GM21423 (cell line): ENCODE measurements at regions not wholly inside any gene's neighbourhood (a gene's known extent, or its start where the extent isn't known, plus 50 kb on each side); places are given as distances from the start of the nearest gene placed in this dataset.
"Not testable (repeated sequence)": the region's sequence is repeated elsewhere in the genome, so short reads cannot be mapped to it uniquely, and the experiment has no call there.

ENCODE experiments used
- ATAC-seq: cut with Tn5 transposase; IDR thresholded peaks from one replicate; pipeline ENCODE4 v1.9.1; 2021; ENCODE audit warnings: mild to moderate bottlenecking, moderate library complexity; ENCODE audit not compliant: unreplicated experiment

DNA sequence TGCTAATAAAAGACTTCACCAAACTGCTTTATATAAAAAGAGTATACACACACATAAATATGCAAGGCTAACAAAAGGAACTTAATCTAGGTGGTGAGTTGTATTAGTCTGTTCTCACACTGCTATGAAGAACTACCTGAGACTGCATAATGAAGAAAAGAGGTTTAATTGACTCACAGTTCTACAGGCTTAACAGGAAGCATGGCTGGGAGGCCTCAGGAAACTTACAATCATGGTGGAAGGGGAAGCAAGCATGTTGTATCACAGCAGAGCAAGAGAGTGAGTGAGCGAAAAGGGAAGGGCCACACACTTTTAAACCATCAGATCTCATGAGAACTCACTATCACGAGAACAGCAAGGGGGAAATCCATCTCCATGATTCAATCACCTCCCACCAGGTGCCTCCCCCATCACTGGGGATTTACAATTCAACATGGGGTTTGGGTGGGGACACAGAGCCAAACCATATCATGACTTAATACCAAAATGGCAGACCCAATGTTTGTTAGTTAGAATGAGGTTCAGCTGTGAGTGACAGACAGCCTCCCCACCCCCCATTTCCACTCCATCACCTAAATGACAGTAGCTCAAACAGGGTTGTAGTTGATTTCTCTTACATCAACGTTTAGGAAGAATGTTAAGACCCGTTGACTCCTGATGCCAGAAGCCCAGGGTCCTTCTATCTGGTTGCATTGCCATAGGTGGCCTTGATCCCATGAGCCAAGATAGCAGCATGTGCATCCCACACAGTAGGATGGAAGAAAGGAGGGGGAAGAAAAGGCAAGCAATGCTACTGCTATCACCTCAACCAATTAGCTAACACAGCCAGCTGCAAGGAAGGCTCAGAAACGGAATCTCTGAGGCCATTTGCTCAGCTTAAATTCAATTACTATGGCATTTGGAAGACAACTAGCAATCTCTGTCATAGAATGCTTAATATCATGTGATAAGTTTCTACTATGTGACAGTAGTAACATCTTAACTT is 77.0 kb downstream of the CCDC71L start:
- ATAC-seq, result no peak

DNA sequence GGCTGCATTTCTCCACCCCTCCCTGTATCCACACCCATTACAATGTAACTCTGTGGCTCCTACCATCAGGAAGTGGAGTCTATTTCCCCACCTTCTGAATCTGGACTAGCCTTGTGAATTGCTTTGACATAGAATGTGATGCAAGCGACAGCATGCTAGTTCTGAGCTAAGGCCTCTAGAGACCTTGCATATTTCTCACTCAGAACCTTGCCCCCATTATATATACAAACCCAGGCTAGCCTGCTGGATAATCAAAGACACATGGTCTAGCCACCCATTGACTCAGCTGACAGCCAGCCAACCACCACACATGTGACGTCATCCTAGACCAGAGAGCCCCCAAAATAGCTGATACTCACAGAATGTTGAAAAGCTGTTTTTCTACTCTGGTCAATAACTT is 77.9 kb downstream of the CCDC71L start:
- no peak for ATAC-seq

DNA sequence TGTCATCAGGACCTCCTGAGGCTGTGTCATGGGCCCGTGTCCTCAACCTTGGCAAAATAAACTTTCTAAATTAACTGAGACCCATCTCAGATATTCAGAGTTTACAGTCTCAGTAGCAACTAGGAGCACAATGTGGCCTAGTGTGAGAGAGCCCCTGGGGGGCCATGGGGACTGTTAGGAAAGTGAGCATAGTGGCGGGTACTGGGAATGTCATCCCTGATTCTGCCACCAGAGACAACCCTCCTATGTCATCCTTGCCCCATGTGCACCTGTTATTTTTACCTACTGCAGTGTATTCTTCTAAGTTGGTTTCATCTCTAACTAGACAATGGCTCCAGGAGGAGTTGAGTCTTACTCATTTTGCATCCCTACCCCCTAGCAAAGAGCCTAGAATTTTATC is 78.6 kb downstream of the CCDC71L start:
- ATAC-seq, result no peak

DNA sequence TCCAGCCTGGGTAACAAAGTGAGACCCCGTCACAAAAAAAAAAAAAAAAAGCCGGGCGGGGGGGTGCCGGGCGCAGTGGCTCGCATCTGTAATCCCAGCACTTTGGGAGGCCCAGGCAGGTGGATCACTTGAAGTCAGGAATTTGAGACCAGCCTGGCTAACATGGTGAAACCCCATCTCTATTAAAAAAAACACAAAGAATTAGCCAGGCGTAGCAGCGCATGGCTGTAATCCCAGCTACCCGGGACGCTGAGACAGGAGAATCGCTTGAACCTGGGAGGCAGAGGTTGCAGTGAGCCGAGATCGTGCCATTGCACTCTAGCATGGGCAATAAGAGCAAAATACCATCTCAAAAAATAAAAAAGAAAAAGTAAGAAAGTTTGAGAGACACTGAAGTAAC is 81.9 kb downstream of the CCDC71L start:
- not testable (repeated sequence) for ATAC-seq

DNA sequence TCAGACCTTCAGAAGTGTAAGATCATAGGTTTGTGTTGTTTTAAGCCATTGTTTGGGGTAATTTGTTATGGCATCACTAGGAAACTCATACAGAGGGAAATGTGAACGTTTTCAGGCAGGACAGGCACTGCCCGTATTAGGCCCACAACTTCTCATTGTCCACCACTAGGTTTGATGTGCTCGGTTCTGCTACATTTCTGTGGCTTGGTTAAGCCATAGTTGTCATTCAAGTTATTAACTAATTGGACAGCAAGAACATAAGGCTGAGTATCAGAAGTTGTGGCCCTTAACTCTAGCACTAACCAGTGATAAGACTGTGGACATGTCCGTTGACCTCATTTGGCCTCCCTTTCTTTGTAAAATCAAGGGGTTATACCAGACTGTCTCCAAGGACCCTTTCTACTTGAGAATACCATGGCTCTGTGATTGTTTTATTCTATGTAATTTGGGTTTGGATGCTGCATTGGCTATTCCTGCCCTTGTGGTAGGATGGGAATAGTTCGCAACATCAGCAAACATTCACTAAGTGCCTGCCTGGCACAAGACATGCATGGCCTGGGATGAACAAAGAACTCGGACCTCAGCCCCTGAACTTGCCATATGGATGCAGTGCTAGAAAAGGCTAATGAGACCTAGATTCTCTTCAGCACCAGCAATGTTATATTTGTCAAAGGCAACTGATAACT is 85.7 kb downstream of the CCDC71L start:
- ATAC-seq, result no peak

- no peak for ATAC-seq
Observed at GRCh38 chr7:106573738-106574137, 87.2 kb downstream of the CCDC71L start.

GRCh38 chr7:106573125-106573663 is 87.8 kb downstream of the CCDC71L start:
- ATAC-seq, result no peak

DNA sequence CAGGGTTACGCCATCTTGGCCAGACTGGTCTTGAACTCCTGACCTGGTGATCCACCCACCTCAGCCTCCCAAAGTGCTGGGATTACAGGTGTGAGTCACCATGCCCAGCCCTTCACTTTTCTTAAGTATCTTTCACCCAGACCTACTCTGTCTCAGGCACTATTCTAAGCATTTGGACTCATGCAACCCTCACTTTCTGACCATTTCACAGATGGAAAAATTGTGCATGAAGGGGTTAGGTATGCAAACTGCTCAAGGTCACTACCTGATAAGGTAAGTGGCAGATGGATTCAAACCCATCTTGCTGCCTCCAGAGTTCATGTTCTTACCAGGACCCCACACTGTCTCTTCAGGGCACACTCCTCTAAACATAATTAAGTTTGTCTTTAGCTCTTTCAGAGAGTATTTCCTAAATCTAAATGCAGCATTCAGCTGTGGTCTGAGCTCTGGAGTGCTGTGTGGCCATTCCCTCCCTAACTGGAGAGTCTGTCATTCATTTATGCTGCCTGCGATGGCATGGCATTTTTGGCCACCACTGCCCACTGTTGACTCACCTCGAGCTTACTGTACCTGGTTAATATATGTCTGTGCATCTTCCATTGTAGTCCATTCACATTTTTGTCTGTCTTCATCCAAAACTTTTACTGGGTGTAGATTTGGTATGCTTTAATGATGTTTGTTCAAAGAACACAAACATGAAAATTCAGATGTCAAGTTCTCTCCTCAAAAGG is 88.4 kb downstream of the CCDC71L start:
- ATAC-seq, result no peak

GRCh38 chr7:106571563-106571962 is 89.4 kb downstream of the CCDC71L start:
- no peak for ATAC-seq

DNA sequence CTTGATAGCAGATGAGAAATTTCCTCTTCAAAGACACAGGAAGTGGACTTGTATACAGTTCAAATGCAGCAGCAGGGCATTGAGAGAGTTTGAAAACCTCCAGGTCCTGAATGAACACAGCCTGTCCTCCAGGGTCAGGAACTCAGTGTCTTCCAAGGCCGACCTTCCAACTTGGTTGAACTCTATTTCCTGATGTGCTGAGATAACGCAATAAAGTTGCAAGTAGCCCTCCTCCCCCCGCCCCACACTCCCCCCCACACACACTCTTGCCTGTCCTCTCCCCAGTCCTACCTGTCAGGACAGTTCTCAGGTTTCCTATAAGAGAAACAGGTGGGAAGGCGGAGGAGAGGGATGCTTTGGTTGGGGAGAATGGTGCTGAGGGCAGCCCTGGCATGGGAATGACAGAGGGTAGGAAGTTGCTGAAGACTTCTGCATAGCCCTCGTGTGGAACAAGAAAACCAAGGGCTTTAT is 90.0 kb downstream of the CCDC71L start:
- no peak for ATAC-seq

- no peak for ATAC-seq
Observed at GRCh38 chr7:106570146-106570545, 90.8 kb downstream of the CCDC71L start.

GRCh38 chr7:106569500-106569929 is 91.4 kb downstream of the CCDC71L start:
- no peak for ATAC-seq

DNA sequence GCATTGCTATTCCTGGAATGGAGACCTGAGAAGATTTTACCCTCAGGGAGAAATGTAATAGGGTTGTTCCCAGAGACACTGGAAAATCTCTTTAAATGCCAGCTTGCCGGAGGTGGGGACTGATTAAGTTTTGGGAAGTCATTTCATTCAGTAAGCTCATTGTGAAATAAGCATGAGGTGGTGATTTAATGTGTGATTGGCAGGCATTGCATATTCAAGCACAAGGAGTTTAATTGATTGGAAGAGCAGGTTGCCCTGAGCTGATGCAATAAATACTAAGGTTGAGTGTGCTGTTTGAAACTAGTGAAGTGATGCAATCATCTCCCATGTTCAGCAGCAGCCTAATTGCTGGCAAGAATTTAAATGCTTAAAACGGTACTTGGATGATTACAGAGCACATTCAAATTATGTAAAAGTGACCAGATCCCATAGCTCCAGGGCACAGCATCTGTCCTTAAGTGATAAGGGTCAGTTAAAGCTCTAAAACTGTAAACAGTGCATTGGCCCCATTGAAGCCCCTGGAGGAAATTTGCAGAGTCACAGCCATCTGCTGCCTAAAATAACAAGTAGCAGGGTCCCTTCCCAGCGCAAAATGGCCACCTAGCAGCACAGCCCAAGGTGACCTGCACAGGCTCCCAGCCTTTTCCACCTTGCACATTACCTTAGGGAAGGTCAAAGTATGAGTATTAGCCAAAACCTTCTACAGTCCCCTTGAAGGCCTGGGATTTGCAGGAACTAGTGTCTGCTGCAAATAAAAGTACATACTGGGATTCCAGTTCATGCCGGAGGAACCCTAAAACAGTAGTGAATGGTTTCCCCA is 92.1 kb downstream of the CCDC71L start:
- no peak for ATAC-seq

- ATAC-seq, result no peak
Observed at GRCh38 chr7:106568002-106568679, 92.8 kb downstream of the CCDC71L start.

DNA sequence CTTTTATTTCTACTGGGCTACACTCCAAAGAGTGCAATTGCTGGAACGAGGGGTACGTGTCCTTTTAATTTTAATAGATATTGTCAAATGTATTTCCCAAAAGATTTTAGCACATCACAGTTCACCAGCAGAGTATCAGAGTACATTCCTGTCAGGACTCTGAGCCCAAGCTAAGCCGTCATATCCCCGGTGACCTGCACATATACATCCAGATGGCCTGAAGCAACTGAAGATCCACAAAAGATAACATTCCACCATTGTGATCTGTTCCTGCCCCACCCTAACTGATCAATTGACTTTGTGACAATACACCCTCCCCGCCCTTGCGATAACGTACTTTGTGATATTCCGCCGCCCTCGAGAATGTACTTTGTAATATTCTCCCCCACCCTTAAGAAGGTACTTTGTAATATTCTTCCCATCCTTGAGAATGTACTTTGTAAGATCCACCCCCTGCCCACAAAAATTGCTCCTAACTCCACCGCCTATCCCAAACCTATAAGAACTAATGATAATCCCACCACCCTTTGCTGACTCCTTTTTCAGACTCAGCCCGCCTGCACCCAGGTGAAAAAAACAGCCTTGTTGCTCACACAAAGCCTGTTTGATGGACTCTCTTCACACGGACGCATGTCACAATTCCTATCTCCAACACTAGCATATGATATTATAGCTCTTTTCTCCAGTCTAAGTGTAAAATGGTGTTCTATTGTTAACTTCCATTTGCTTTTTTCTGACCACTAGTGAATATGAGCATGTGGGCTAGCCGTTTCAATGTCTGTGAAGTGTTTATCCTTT is 93.6 kb downstream of the CCDC71L start:
- not testable (repeated sequence) for ATAC-seq

GRCh38 chr7:106566672-106567071 is 94.3 kb downstream of the CCDC71L start:
- no peak for ATAC-seq

DNA sequence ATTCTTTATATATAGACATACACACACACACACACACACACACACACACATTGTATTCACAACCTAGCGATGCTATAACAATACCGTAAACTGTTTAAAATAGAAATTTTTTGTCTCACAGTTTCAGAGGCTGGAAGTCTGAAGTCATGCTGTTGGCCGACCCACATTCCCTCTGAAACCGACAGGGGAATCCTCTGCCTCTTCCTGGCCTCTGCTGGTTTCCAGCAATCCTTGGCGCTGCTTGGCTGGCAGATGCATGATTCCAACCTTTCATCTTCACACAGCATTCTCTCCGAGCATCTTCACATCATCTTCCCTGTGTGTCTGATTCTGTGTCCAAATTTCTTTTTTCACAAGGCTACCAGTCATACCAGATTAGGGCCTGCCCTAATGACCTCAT is 94.8 kb downstream of the CCDC71L start:
- ATAC-seq, result no peak

DNA sequence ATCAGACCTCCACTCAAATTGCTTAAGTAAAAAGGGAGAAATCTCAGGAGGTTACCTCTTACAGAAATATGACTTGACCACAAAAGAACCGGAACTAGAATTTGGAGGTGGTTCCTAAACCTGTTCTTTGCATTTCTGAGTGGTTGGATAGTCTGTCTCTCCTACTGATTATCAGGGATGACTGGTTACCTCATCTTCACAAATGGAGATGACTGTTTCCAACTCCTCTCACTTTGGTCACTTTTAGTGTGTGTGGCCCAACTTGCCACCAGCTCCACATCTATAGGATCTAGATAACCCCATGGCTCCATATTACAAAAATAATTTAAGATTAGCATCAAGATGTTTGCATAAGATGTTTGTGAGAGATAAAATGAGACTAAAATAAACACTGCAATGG is 95.5 kb downstream of the CCDC71L start:
- no peak for ATAC-seq
